ENCODE measurements at regions not wholly inside any gene's neighbourhood (a gene's known extent, or its start where the extent isn't known, plus 50 kb on each side); places are given as distances from the start of the nearest gene placed in this dataset.
A peak's percentile ranks its signal among the peaks of the same experiment; 100 is the strongest.

GRCh38 chr5:173777149-173777548 lies 111.0 kb upstream of the CPEB4 start:
- no peak for DNase-seq (ENCODE audit: low read depth)
- H3K4me3 ChIP-seq (ENCODE audit: low read length), result no peak overlapping the region
- TF ChIP-seq CTCF (IDR thresholded peaks at IDR 0.05; ENCODE audit: insufficient read depth, low read depth, low read length, missing control alignments), result no peak

- no peak for DNase-seq (ENCODE audit: low read depth)
- TF ChIP-seq CTCF (IDR thresholded peaks at IDR 0.05; ENCODE audit: insufficient read depth, low read depth, low read length, missing control alignments), result no peak
- no peak overlapping the region for H3K4me3 ChIP-seq (ENCODE audit: low read length)
Observed at GRCh38 chr5:173777674-173778073, 110.5 kb upstream of the CPEB4 start.

GRCh38 chr5:173778152-173778782 lies 109.9 kb upstream of the CPEB4 start:
- no peak for TF ChIP-seq CTCF (IDR thresholded peaks at IDR 0.05; ENCODE audit: insufficient read depth, low read depth, low read length, missing control alignments)
- H3K4me3 ChIP-seq (ENCODE audit: low read length), result no peak overlapping the region
- DNase-seq (ENCODE audit: low read depth), result no peak

GRCh38 chr5:173778784-173779304 lies 109.3 kb upstream of the CPEB4 start:
- no peak overlapping the region for H3K4me3 ChIP-seq (ENCODE audit: low read length)
- DNase-seq (ENCODE audit: low read depth), result peak; percentile 61
- TF ChIP-seq CTCF (IDR thresholded peaks at IDR 0.05; ENCODE audit: insufficient read depth, low read depth, low read length, missing control alignments), result no peak

GRCh38 chr5:173780235-173781234 lies 107.6 kb upstream of the CPEB4 start:
- no peak for TF ChIP-seq CTCF (IDR thresholded peaks at IDR 0.05; ENCODE audit: insufficient read depth, low read depth, low read length, missing control alignments)
- DNase-seq (ENCODE audit: low read depth), result no peak
- H3K4me3 ChIP-seq (ENCODE audit: low read length), result no peak overlapping the region

GRCh38 chr5:173781432-173781815 lies 106.7 kb upstream of the CPEB4 start:
- H3K4me3 ChIP-seq (ENCODE audit: low read length), result no peak overlapping the region
- peak; percentile 63 for DNase-seq (ENCODE audit: low read depth)

More at GRCh38 chr5:173781432-173781815, 106.7 kb upstream of the CPEB4 start:
- no peak for TF ChIP-seq CTCF (IDR thresholded peaks at IDR 0.05; ENCODE audit: insufficient read depth, low read depth, low read length, missing control alignments)

All from epithelial cell of esophagus (primary cell).